ENCODE measurements at regions not wholly inside any gene's neighbourhood (a gene's known extent, or its start where the extent isn't known, plus 50 kb on each side); places are given as distances from the start of the nearest gene placed in this dataset.

GRCh38 chr3:195634426-195635261 lies 50.9 kb upstream of the APOD start:
- DNase-seq (ENCODE audit: low read depth), result peak; percentile 58

Data from activated T-cell treated with anti-CD3 and anti-CD28 coated beads for 48 hours (primary cell).